ENCODE measurements at regions not wholly inside any gene's neighbourhood (a gene's known extent, or its start where the extent isn't known, plus 50 kb on each side); places are given as distances from the start of the nearest gene placed in this dataset.

DNA sequence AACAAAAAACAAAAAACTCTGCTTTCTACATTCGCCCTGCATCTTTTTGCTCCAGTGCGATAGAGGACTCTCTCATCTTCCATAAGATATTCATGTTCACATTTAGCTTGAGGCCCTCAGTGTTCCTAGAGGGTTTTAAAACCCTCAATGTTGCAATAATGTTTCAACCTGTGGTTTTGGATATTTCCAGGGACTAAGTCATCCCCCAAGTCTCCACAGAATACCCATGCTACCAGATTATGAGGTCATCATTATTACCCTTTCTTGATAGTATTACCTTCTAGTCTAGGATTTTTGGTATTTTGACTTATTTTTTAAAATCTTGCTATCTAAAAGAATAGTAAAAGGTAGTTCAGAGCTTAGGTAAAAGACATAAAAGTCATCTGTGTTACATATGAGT lies 480.5 kb upstream of the ID4 start:
- no peak for TF ChIP-seq EZH2 (optimal IDR thresholded peaks at IDR 0.05; ENCODE audit: low read depth, low read length)
- TF ChIP-seq, protein P1, sequence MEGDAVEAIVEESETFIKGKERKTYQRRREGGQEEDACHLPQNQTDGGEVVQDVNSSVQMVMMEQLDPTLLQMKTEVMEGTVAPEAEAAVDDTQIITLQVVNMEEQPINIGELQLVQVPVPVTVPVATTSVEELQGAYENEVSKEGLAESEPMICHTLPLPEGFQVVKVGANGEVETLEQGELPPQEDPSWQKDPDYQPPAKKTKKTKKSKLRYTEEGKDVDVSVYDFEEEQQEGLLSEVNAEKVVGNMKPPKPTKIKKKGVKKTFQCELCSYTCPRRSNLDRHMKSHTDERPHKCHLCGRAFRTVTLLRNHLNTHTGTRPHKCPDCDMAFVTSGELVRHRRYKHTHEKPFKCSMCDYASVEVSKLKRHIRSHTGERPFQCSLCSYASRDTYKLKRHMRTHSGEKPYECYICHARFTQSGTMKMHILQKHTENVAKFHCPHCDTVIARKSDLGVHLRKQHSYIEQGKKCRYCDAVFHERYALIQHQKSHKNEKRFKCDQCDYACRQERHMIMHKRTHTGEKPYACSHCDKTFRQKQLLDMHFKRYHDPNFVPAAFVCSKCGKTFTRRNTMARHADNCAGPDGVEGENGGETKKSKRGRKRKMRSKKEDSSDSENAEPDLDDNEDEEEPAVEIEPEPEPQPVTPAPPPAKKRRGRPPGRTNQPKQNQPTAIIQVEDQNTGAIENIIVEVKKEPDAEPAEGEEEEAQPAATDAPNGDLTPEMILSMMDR (IDR thresholded peaks at IDR 0.05; ENCODE audit: low read length): no peak
- TF ChIP-seq EZH2phosphoT487 (IDR thresholded peaks at IDR 0.05; ENCODE audit: low read length): no peak

Measured in MM.1S (cell line).